ENCODE measurements at regions not wholly inside any gene's neighbourhood (a gene's known extent, or its start where the extent isn't known, plus 50 kb on each side); places are given as distances from the start of the nearest gene placed in this dataset.

- no peak overlapping the region for H3K27ac Mint-ChIP-seq
- H3K9me3 Mint-ChIP-seq = peaks cover 10% of the 10 kb centered on the region
- no peak overlapping the region for H3K4me3 Mint-ChIP-seq
- H3K27me3 Mint-ChIP-seq = no peaks in the 10 kb centered on the region
- H3K4me1 Mint-ChIP-seq (ENCODE audit: low read depth in 2 of 2) = no peaks in the 10 kb centered on the region
- H3K36me3 Mint-ChIP-seq = no peaks in the 10 kb centered on the region
- ATAC-seq (no peak), DNase-seq (ENCODE audit: low spot score) (no peak)
Observed at GRCh38 chr2:139814458-139814857, 1034.3 kb upstream of the NXPH2 start.

DNA sequence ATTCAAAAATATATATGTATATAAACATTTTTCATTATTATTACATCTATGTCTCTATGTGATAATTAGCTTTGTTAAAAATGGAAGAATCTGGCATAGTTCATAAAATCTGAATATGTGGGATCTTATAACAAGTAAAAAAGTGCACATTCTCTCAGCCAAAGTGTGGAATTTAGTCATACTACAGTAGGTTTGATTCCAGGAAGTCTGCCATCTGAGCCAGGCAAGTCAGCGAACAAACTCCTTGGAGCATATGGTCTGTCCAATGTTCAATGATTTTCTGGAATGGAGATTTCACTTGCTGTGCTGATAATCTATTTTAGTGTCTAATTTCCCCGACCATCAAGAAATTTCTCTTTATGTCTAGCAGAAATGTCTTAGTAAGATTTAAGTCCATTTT, 1033.2 kb upstream of the NXPH2 start:
- DNase-seq (ENCODE audit: low spot score) = no peak
- Mint-ChIP-seq H3K27ac (no peak overlapping the region), H3K9me3 (peaks cover 8% of the 10 kb centered on the region), H3K27me3 (no peaks in the 10 kb centered on the region), H3K4me3 (no peak overlapping the region), H3K36me3 (no peaks in the 10 kb centered on the region), H3K4me1 (ENCODE audit: low read depth in 2 of 2) (no peaks in the 10 kb centered on the region)
- ATAC-seq = no peak

DNA sequence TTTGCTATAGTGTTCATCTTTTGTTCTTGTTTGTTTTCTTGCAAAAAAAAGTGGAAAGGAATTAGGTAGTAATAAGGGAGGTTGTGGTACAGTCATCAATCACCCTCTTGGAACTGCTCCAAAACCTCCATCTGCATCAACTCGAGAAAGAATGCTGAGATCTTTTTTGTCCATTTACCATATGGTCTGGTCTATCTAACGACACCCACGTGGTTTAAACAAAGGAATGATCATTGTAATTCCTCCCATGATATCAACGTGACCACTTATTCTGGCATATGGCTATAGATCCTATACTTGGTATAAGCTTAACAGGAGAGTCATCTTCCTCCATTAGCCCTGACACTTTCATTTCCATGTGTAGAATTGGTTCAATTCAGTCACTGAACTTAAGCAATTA, 1025.3 kb upstream of the NXPH2 start:
- Mint-ChIP-seq H3K27me3 (no peaks in the 10 kb centered on the region), H3K36me3 (peaks cover 5% of the 10 kb centered on the region), H3K4me3 (no peak overlapping the region), H3K4me1 (ENCODE audit: low read depth in 2 of 2) (no peaks in the 10 kb centered on the region), H3K9me3 (peaks cover 16% of the 10 kb centered on the region), H3K27ac (no peak overlapping the region)
- DNase-seq (ENCODE audit: low spot score) (no peak), ATAC-seq (no peak)

GRCh38 chr2:139798391-139798790, 1018.2 kb upstream of the NXPH2 start:
- no peaks in the 10 kb centered on the region for H3K4me1 Mint-ChIP-seq (ENCODE audit: low read depth in 2 of 2)
- H3K36me3 Mint-ChIP-seq = peaks cover 4% of the 10 kb centered on the region
- ATAC-seq (no peak), DNase-seq (ENCODE audit: low spot score) (no peak)
- no peaks in the 10 kb centered on the region for H3K27me3 Mint-ChIP-seq
- H3K4me3 Mint-ChIP-seq = no peak overlapping the region
- H3K27ac Mint-ChIP-seq = no peak overlapping the region
- H3K9me3 Mint-ChIP-seq = peaks cover 21% of the 10 kb centered on the region

- Mint-ChIP-seq H3K4me3 (no peak overlapping the region), H3K9me3 (peaks cover 16% of the 10 kb centered on the region), H3K36me3 (no peaks in the 10 kb centered on the region), H3K4me1 (ENCODE audit: low read depth in 2 of 2) (no peaks in the 10 kb centered on the region), H3K27me3 (no peaks in the 10 kb centered on the region), H3K27ac (no peak overlapping the region)
- DNase-seq (ENCODE audit: low spot score) = no peak
- ATAC-seq = no peak
Observed at GRCh38 chr2:139790807-139791752, 1010.9 kb upstream of the NXPH2 start.

GRCh38 chr2:139790136-139790535, 1009.9 kb upstream of the NXPH2 start:
- no peaks in the 10 kb centered on the region for H3K27me3 Mint-ChIP-seq
- peaks cover 13% of the 10 kb centered on the region for H3K9me3 Mint-ChIP-seq
- no peaks in the 10 kb centered on the region for H3K36me3 Mint-ChIP-seq
- no peak overlapping the region for H3K27ac Mint-ChIP-seq
- no peak for DNase-seq (ENCODE audit: low spot score)
- H3K4me3 Mint-ChIP-seq = no peak overlapping the region
- H3K4me1 Mint-ChIP-seq (ENCODE audit: low read depth in 2 of 2) = no peaks in the 10 kb centered on the region
- ATAC-seq = no peak

DNA sequence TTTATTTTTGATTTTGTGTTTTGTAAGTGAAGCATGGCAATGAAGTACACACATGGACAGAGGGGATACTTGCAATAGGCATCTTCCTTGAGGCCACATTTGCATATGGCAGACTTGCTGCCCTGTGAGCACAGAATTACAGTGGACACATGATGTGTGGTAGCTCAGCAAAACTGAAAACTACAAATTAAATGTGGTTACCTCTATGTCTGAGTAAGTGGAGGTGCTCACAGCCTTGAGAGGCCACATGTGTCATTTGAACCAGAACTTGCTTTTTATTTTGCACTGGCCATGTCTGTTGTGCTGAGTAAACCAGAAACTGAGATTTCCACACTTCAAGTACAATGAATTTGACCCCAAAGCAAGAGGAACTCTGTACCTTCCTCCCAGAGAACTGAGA, 998.5 kb upstream of the NXPH2 start:
- ATAC-seq = no peak

DNA sequence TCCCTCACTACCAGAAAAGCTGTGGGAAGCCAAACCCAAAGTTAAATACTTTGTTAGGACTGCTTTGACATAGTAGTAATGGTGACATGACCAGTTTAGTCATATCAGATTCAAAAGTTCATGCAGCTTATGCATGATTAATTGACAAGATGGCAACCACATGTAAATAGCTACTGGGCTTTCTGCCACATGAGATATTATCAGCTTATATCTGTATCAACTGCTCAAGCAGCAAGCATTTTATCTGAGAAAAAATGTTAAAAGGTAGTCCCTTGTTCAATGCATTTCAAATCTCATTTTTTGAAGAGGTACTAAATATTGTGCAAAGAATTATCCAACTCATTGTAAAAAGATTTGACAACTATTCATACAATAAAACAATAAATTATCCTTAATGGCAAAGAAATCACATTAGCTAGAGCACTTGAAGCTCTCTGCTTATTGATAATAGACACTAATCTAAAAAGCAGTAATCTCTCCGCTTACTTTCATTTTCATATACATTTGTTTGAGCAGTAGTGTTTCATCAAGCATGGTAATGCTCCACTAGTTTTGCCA, 993.6 kb upstream of the NXPH2 start:
- Mint-ChIP-seq H3K27ac (no peak overlapping the region), H3K4me3 (no peak overlapping the region), H3K9me3 (peaks cover 12% of the 10 kb centered on the region), H3K36me3 (no peaks in the 10 kb centered on the region), H3K27me3 (no peaks in the 10 kb centered on the region), H3K4me1 (ENCODE audit: low read depth in 2 of 2) (no peaks in the 10 kb centered on the region)
- DNase-seq (ENCODE audit: low spot score) = no peak
- ATAC-seq = no peak

More for the DNA sequence above, 998.5 kb upstream of the NXPH2 start:
- no peaks in the 10 kb centered on the region for H3K27me3 Mint-ChIP-seq
- H3K27ac Mint-ChIP-seq = no peak overlapping the region
- no peaks in the 10 kb centered on the region for H3K4me1 Mint-ChIP-seq (ENCODE audit: low read depth in 2 of 2)
- no peak overlapping the region for H3K4me3 Mint-ChIP-seq
- H3K36me3 Mint-ChIP-seq = no peaks in the 10 kb centered on the region
- H3K9me3 Mint-ChIP-seq = peaks cover 15% of the 10 kb centered on the region
- no peak for DNase-seq (ENCODE audit: low spot score)

- Mint-ChIP-seq H3K9me3 (peaks cover 5% of the 10 kb centered on the region), H3K4me1 (ENCODE audit: low read depth in 2 of 2) (no peaks in the 10 kb centered on the region), H3K27ac (no peak overlapping the region), H3K27me3 (no peaks in the 10 kb centered on the region), H3K4me3 (no peak overlapping the region), H3K36me3 (no peaks in the 10 kb centered on the region)
- DNase-seq (ENCODE audit: low spot score) = no peak
- no peak for ATAC-seq
Observed at GRCh38 chr2:139769633-139770032, 989.4 kb upstream of the NXPH2 start.

DNA sequence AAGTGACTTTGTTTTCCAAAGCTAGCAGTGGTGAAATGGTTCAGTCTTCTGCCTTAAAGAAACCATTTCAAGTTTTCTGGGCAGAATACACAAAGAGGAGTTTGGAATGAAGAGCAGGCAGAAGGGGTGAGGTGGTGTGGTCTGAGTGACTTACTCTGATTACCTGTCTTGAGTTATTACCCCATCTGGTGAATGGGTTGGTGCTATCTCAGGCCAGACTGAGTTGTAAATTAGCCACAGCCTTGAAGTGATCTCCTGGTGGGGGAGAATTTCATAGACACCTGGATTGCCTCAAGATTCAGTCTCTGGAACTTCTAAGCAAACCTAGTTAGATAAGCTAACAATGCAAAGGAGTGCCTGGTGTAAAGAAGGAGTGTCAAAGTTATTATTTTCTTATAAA, 983.5 kb upstream of the NXPH2 start:
- no peak for ATAC-seq
- no peak overlapping the region for H3K27ac Mint-ChIP-seq
- H3K27me3 Mint-ChIP-seq = no peaks in the 10 kb centered on the region
- H3K36me3 Mint-ChIP-seq = no peaks in the 10 kb centered on the region
- no peaks in the 10 kb centered on the region for H3K4me1 Mint-ChIP-seq (ENCODE audit: low read depth in 2 of 2)
- H3K4me3 Mint-ChIP-seq = no peak overlapping the region
- DNase-seq (ENCODE audit: low spot score) = no peak
- peaks cover 8% of the 10 kb centered on the region for H3K9me3 Mint-ChIP-seq

DNA sequence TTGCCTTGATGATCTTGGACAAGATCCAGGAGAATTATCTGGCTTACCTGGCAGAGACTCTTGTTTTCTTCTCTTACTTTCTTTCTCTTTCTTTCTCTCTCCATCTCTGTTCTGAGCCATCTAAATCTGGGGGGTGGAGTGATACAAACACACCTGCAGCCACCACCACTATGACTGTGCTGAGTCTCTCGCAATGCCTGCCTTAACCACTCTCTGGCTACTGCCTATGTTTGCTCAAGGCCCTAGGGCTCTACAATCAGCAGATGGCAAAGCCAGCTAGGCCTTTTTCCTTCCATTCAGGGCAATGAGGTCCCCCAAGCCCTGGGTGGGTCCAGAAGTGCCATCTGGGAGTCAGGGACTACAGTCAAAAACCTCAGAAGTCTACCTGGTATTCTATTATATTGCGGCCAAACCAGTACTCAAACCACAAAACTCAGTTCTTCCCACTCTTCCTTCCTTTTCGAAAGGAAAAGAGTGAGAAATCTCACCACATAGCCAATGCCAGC, 978.9 kb upstream of the NXPH2 start:
- Mint-ChIP-seq H3K9me3 (peaks cover 23% of the 10 kb centered on the region), H3K4me3 (no peak overlapping the region), H3K27ac (no peak overlapping the region), H3K36me3 (no peaks in the 10 kb centered on the region), H3K27me3 (no peaks in the 10 kb centered on the region), H3K4me1 (ENCODE audit: low read depth in 2 of 2) (no peaks in the 10 kb centered on the region)
- ATAC-seq (no peak), DNase-seq (ENCODE audit: low spot score) (no peak)

GRCh38 chr2:139746901-139747300, 966.7 kb upstream of the NXPH2 start:
- H3K9me3 Mint-ChIP-seq = peaks cover 18% of the 10 kb centered on the region
- ATAC-seq = no peak
- H3K27ac Mint-ChIP-seq = no peak overlapping the region

DNA sequence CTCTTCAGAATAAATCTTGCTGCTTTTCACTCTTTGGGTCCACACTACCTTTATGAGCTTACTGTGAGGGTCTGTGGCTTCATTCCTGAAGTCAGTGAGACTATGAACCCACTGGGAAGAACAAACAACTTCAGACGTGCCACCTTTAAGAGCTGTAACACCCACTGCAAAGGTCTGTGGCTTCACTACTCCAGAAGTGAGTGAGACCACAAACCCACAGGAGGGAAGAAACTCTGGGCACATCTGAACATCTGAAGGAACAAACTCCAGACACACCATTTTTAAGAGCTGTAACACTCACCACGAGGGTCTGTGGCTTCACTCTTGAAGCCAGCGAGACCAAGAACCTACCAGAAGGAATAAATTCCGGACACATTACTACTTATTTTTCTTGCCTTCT, 964.1 kb upstream of the NXPH2 start:
- DNase-seq (ENCODE audit: low spot score) (no peak), ATAC-seq (no peak)
- Mint-ChIP-seq H3K9me3 (peaks cover 12% of the 10 kb centered on the region), H3K36me3 (no peaks in the 10 kb centered on the region), H3K4me1 (ENCODE audit: low read depth in 2 of 2) (no peaks in the 10 kb centered on the region), H3K4me3 (no peak overlapping the region), H3K27me3 (no peaks in the 10 kb centered on the region), H3K27ac (no peak overlapping the region)

More at GRCh38 chr2:139746901-139747300, 966.7 kb upstream of the NXPH2 start:
- Mint-ChIP-seq H3K4me3 (no peak overlapping the region), H3K4me1 (ENCODE audit: low read depth in 2 of 2) (no peaks in the 10 kb centered on the region), H3K27me3 (no peaks in the 10 kb centered on the region), H3K36me3 (no peaks in the 10 kb centered on the region)
- DNase-seq (ENCODE audit: low spot score) = no peak
